GM12878 (cell line): ENCODE measurements at regions not wholly inside any gene's neighbourhood (a gene's known extent, or its start where the extent isn't known, plus 50 kb on each side); places are given as distances from the start of the nearest gene placed in this dataset.

Source experiments
- CBX5 ChIP-seq: sonication (generic); IDR thresholded peaks from 2 replicates; pipeline ENCODE4 v1.6.1; 2016; ENCODE audit warnings: low read depth, moderate library complexity, mild to moderate bottlenecking, inconsistent platforms
- EGR1 ChIP-seq, 2 experiments: IDR thresholded peaks; 1 replicate in 1 of 2; 2 replicates in 1 of 2; pipeline ENCODE4 v1.6.1; 2011 to 2012; ENCODE audit warnings: low read depth in 2 of 2, low read length in 2 of 2, borderline replicate concordance in 1 of 2, mild to moderate bottlenecking in 1 of 2, moderate library complexity in 1 of 2
- IRF3 ChIP-seq: fragments of 450-650 bp; IDR thresholded peaks from 2 replicates; pipeline ENCODE4 v1.6.1; 2014; ENCODE audit warnings: mild to moderate bottlenecking
- MYC ChIP-seq: IDR thresholded peaks from 2 replicates; pipeline ENCODE4 v1.6.1; 2011; ENCODE audit warnings: mild to moderate bottlenecking, low read length, moderate library complexity, inconsistent platforms; ENCODE audit not compliant: insufficient read depth, insufficient replicate concordance, insufficient read length, severe bottlenecking
- PAX8 ChIP-seq: fragments of 450-650 bp; IDR thresholded peaks from 2 replicates; pipeline ENCODE4 v1.6.1; 2017; ENCODE audit warnings: mild to moderate bottlenecking, moderate library complexity
- SMARCA5 ChIP-seq: fragments of 450-650 bp; IDR thresholded peaks from 2 replicates; pipeline ENCODE4 v1.6.1; 2017; ENCODE audit warnings: mild to moderate bottlenecking
- TAF1 ChIP-seq: IDR thresholded peaks from 2 replicates; pipeline ENCODE4 v1.6.1; 2011; ENCODE audit warnings: mild to moderate bottlenecking, low read depth, low read length, borderline replicate concordance
- TF ChIP-seq, protein P1 (sequence below): IDR thresholded peaks from 2 replicates; pipeline ENCODE4 v1.6.1; 2012; ENCODE audit warnings: low read depth, low read length, improper control_type of control experiment
- TF ChIP-seq, protein P2 (sequence below): fragments of 450-650 bp; IDR thresholded peaks from 2 replicates; pipeline ENCODE4 v1.6.1; 2016; ENCODE audit warnings: mild to moderate bottlenecking

GRCh38 chr18:2091937-2092336 lies 479.4 kb downstream of the METTL4 start:
- TF ChIP-seq EGR1 (IDR thresholded peaks at IDR 0.05; ENCODE audit: borderline replicate concordance in 1 of 2, low read depth in 2 of 2, low read length in 2 of 2), result no peak
- TF ChIP-seq PAX8, result no peak
- TF ChIP-seq, protein P1, sequence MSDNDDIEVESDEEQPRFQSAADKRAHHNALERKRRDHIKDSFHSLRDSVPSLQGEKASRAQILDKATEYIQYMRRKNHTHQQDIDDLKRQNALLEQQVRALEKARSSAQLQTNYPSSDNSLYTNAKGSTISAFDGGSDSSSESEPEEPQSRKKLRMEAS, result no peak
- TF ChIP-seq, protein P2, sequence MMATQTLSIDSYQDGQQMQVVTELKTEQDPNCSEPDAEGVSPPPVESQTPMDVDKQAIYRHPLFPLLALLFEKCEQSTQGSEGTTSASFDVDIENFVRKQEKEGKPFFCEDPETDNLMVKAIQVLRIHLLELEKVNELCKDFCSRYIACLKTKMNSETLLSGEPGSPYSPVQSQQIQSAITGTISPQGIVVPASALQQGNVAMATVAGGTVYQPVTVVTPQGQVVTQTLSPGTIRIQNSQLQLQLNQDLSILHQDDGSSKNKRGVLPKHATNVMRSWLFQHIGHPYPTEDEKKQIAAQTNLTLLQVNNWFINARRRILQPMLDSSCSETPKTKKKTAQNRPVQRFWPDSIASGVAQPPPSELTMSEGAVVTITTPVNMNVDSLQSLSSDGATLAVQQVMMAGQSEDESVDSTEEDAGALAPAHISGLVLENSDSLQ, result no peak
- no peak for TF ChIP-seq CBX5
- TF ChIP-seq MYC, result no peak
- no peak for TF ChIP-seq TAF1
- no peak for TF ChIP-seq IRF3
- no peak for TF ChIP-seq SMARCA5
